Neural progenitor cell (in vitro differentiated cells): ENCODE measurements at regions not wholly inside any gene's neighbourhood (a gene's known extent, or its start where the extent isn't known, plus 50 kb on each side); places are given as distances from the start of the nearest gene placed in this dataset.

Source experiments
- CTCF ChIP-seq: fragments of 200-600 bp; sonication (generic); IDR thresholded peaks from 2 replicates; pipeline ENCODE4 v1.5.1; 2017; ENCODE audit warnings: antibody characterized with exemption, mild to moderate bottlenecking
- EZH2 ChIP-seq: fragments of 200-600 bp; sonication (generic); IDR thresholded peaks from 2 replicates; pipeline ENCODE4 v1.6.1; 2017; ENCODE audit warnings: antibody characterized with exemption, mild to moderate bottlenecking, moderate library complexity
- EZH2phosphoT487 ChIP-seq: fragments of 200-600 bp; sonication (generic); IDR thresholded peaks from 2 replicates; pipeline ENCODE4 v1.6.1; 2017; ENCODE audit warnings: antibody characterized with exemption

- no peak for TF ChIP-seq EZH2
- TF ChIP-seq CTCF: no peak
- no peak for TF ChIP-seq EZH2phosphoT487
Measured at GRCh38 chr6:113120224-113120581, 736.9 kb upstream of the MARCKS start.
